ENCODE measurements at regions not wholly inside any gene's neighbourhood (a gene's known extent, or its start where the extent isn't known, plus 50 kb on each side); places are given as distances from the start of the nearest gene placed in this dataset.

- TF ChIP-seq ZNF317 (CRISPR knock-in tag; IDR thresholded peaks at IDR 0.05; ENCODE audit: borderline replicate concordance, low read depth) (no peak), CTCF (IDR thresholded peaks at IDR 0.05) (no peak), CBFB (CRISPR knock-in tag; IDR thresholded peaks at IDR 0.05; ENCODE audit: low read depth) (no peak), ETV6 (CRISPR knock-in tag; IDR thresholded peaks at IDR 0.05) (no peak), ATF6 (CRISPR knock-in tag; IDR thresholded peaks at IDR 0.05) (no peak), KAT7 (CRISPR knock-in tag; IDR thresholded peaks at IDR 0.05; ENCODE audit: borderline replicate concordance) (no peak), USF2 (CRISPR knock-in tag; IDR thresholded peaks at IDR 0.05) (no peak), NFYB (CRISPR knock-in tag; conservative IDR thresholded peaks at IDR 0.05; ENCODE audit: low read depth) (no peak), ATF3 (CRISPR knock-in tag; conservative IDR thresholded peaks at IDR 0.05) (no peak), ESRRA (CRISPR knock-in tag; IDR thresholded peaks at IDR 0.05; ENCODE audit: borderline replicate concordance) (no peak), CREM (CRISPR knock-in tag; IDR thresholded peaks at IDR 0.05) (no peak), JUN (CRISPR knock-in tag; IDR thresholded peaks at IDR 0.05) (no peak), NR2C2 (CRISPR knock-in tag; IDR thresholded peaks at IDR 0.05) (no peak)
Measured at GRCh38 chr2:67689186-67689585, 292.1 kb downstream of the ETAA1 start.
